Esophagus muscularis mucosa (tissue), 4 donors: ENCODE measurements at regions not wholly inside any gene's neighbourhood (a gene's known extent, or its start where the extent isn't known, plus 50 kb on each side); places are given as distances from the start of the nearest gene placed in this dataset.

ENCODE experiments used
- DNase-seq: peaks from one replicate; pipeline ENCODE4 v3.0.0-alpha.2; 2017; ENCODE audit errors: extremely low spot score
- H3K27ac ChIP-seq, 4 donors: fragments of 200-600 bp; sonication (generic); replicated peaks in 1 of 4; 1 replicate in 3 of 4; 2 replicates in 1 of 4; pipeline ENCODE4 v1.5.1; 2016 to 2019; ENCODE audit warnings: mild to moderate bottlenecking in 1 of 4
- H3K27me3 ChIP-seq, 4 donors: fragments of 200-600 bp; sonication (generic); one replicate each; pipeline versions ENCODE4 v1.5.1 to v1.6.0; 2016 to 2019
- H3K36me3 ChIP-seq, 4 donors: fragments of 200-600 bp; sonication (generic); one replicate each; pipeline ENCODE4 v1.5.1; 2016 to 2019
- H3K4me1 ChIP-seq, 4 donors: fragments of 200-600 bp; sonication (generic); one replicate each; pipeline ENCODE4 v1.5.1; 2016 to 2019
- H3K4me3 ChIP-seq, 4 donors: fragments of 200-600 bp; sonication (generic); 1 replicate in 2 of 4; 2 replicates in 2 of 4; pipeline ENCODE4 v1.5.1; 2016 to 2019; ENCODE audit warnings: mild to moderate bottlenecking in 4 of 4, moderate library complexity in 1 of 4
- H3K9me3 ChIP-seq, 4 donors: fragments of 200-600 bp; sonication (generic); 1 replicate in 3 of 4; 2 replicates in 1 of 4; pipeline ENCODE4 v1.5.1; 2016 to 2019
- EP300 ChIP-seq: sonication (generic); formaldehyde crosslinking; IDR thresholded peaks from one replicate; pipeline ENCODE4 v1.6.1; 2017; ENCODE audit warnings: antibody characterized with exemption
- POLR2A ChIP-seq: fragments of 450-650 bp; IDR thresholded peaks from one replicate; pipeline ENCODE4 v1.6.1; 2017; ENCODE audit warnings: antibody characterized with exemption, moderate library complexity, mild to moderate bottlenecking, low read depth
- POLR2AphosphoS5 ChIP-seq, 2 donors: sonication (generic); formaldehyde crosslinking; IDR thresholded peaks; one replicate each; pipeline ENCODE4 v1.6.1; 2017; ENCODE audit warnings: antibody characterized with exemption in 2 of 2
- WGBS: methylation state at CpG from one replicate; pipeline ENCODE4 v1.1.5; 2018; 5-methylcytosine and 5-hydroxymethylcytosine counted together
- intact Hi-C: fragments of 100-400 bp; cut with DNase I; formaldehyde crosslinking; loops from one replicate; pipeline ENCODE4 v1.15.1; 2023
- TF ChIP-seq, protein P1 (sequence below), 3 experiments: fragments of 200-600 bp in 2 of 3; fragments of 450-650 bp in 1 of 3; sonication (generic) in 2 of 3; IDR thresholded peaks; one replicate each; pipeline ENCODE4 v1.5.1; 2017 to 2019; ENCODE audit warnings: antibody characterized with exemption in 3 of 3, mild to moderate bottlenecking in 2 of 3, moderate library complexity in 1 of 3

GRCh38 chr9:25418974-25419373, 259.3 kb downstream of the TUSC1 start:
- TF ChIP-seq, protein P1, sequence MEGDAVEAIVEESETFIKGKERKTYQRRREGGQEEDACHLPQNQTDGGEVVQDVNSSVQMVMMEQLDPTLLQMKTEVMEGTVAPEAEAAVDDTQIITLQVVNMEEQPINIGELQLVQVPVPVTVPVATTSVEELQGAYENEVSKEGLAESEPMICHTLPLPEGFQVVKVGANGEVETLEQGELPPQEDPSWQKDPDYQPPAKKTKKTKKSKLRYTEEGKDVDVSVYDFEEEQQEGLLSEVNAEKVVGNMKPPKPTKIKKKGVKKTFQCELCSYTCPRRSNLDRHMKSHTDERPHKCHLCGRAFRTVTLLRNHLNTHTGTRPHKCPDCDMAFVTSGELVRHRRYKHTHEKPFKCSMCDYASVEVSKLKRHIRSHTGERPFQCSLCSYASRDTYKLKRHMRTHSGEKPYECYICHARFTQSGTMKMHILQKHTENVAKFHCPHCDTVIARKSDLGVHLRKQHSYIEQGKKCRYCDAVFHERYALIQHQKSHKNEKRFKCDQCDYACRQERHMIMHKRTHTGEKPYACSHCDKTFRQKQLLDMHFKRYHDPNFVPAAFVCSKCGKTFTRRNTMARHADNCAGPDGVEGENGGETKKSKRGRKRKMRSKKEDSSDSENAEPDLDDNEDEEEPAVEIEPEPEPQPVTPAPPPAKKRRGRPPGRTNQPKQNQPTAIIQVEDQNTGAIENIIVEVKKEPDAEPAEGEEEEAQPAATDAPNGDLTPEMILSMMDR (IDR thresholded peaks at IDR 0.05): no peak
- TF ChIP-seq POLR2A (no peak), POLR2AphosphoS5 (IDR thresholded peaks at IDR 0.05) (no peak), EP300 (no peak)
- intact Hi-C loops: no loop called here

GRCh38 chr9:25415718-25416117, 262.5 kb downstream of the TUSC1 start:
- peaks cover 0 to 8% (median 4%) of the 10 kb centered on the region in 4 donors for H3K4me1 ChIP-seq
- H3K36me3 ChIP-seq: no peaks in the 10 kb centered on the region
- 28% methylated on average over 1 of the region's 1 CpG for WGBS
- TF ChIP-seq EP300 (no peak), POLR2AphosphoS5 (IDR thresholded peaks at IDR 0.05) (no peak), POLR2A (no peak)
- TF ChIP-seq, protein P1 (IDR thresholded peaks at IDR 0.05): no peak
- H3K27ac ChIP-seq: no peak overlapping the region
- no peak for DNase-seq
- intact Hi-C loops: no loop called here
- H3K9me3 ChIP-seq: no peaks in the 10 kb centered on the region
- no peak overlapping the region for H3K4me3 ChIP-seq
- no peaks in the 10 kb centered on the region for H3K27me3 ChIP-seq

More at GRCh38 chr9:25418974-25419373, 259.3 kb downstream of the TUSC1 start:
- H3K27ac ChIP-seq: no peak overlapping the region
- H3K4me1 ChIP-seq: peaks cover 0 to 8% (median 4%) of the 10 kb centered on the region in 4 donors
- no peak for DNase-seq
- no peaks in the 10 kb centered on the region for H3K36me3 ChIP-seq
- no peaks in the 10 kb centered on the region for H3K9me3 ChIP-seq
- no peaks in the 10 kb centered on the region for H3K27me3 ChIP-seq
- no peak overlapping the region for H3K4me3 ChIP-seq

DNA sequence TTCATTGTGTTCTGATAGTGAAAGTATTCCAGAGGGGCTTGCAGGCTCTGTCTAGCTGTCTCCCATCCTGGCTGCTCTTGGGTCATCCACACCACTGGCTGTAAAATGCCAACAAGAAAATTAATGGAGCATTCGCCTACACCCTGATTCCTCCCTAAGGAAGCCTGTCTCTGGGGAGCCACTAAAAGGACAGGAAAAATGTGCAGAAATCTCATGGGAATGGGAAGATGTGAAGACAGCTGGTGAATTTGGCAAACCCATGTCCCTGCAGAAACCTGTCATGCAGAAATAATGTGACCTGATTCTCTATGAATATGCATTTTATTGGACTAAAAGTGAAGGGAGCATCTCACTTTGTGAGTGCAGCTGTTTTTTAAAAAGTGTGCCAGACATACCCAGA, 265.6 kb downstream of the TUSC1 start:
- TF ChIP-seq POLR2A (no peak), EP300 (no peak), POLR2AphosphoS5 (IDR thresholded peaks at IDR 0.05) (no peak)
- TF ChIP-seq, protein P1 (IDR thresholded peaks at IDR 0.05): no peak
- intact Hi-C loops: no loop called here
- Histone ChIP-seq H3K27ac (no peak overlapping the region), H3K4me1 (peaks cover 0 to 8% (median 4%) of the 10 kb centered on the region in 4 donors), H3K9me3 (no peaks in the 10 kb centered on the region), H3K36me3 (no peaks in the 10 kb centered on the region), H3K4me3 (no peak overlapping the region), H3K27me3 (no peaks in the 10 kb centered on the region)
- DNase-seq: no peak
- WGBS: 93% methylated on average over 1 of the region's 1 CpG

GRCh38 chr9:25397746-25398145, 280.5 kb downstream of the TUSC1 start:
- H3K4me3 ChIP-seq: no peak overlapping the region
- H3K27ac ChIP-seq: no peak overlapping the region
- intact Hi-C loops: no loop called here
- no peaks in the 10 kb centered on the region for H3K36me3 ChIP-seq
- no peaks in the 10 kb centered on the region for H3K27me3 ChIP-seq
- TF ChIP-seq, protein P1 (IDR thresholded peaks at IDR 0.05): no peak
- TF ChIP-seq POLR2A: no peak
- no peak for TF ChIP-seq EP300
- TF ChIP-seq POLR2AphosphoS5 (IDR thresholded peaks at IDR 0.05): no peak
- H3K9me3 ChIP-seq: no peaks in the 10 kb centered on the region
- H3K4me1 ChIP-seq: peaks cover 0 to 6% (median 0%) of the 10 kb centered on the region in 4 donors
- no peak for DNase-seq

GRCh38 chr9:25396828-25397227, 281.4 kb downstream of the TUSC1 start:
- no peaks in the 10 kb centered on the region for H3K27me3 ChIP-seq
- H3K36me3 ChIP-seq: no peaks in the 10 kb centered on the region
- TF ChIP-seq POLR2A (no peak), EP300 (no peak), POLR2AphosphoS5 (IDR thresholded peaks at IDR 0.05) (no peak)
- TF ChIP-seq, protein P1 (IDR thresholded peaks at IDR 0.05): no peak
- no peak overlapping the region for H3K27ac ChIP-seq
- no peaks in the 10 kb centered on the region for H3K9me3 ChIP-seq
- H3K4me1 ChIP-seq: peaks cover 0 to 8% (median 0%) of the 10 kb centered on the region in 4 donors
- DNase-seq: no peak
- intact Hi-C loops: no loop called here
- H3K4me3 ChIP-seq: no peak overlapping the region
